Panc1 (cell line): ENCODE measurements at regions not wholly inside any gene's neighbourhood (a gene's known extent, or its start where the extent isn't known, plus 50 kb on each side); places are given as distances from the start of the nearest gene placed in this dataset.

Experiments
- POLR2AphosphoS5 ChIP-seq: IDR thresholded peaks from 2 replicates; pipeline ENCODE4 v1.6.1; 2012; ENCODE audit warnings: mild to moderate bottlenecking, low read depth, low read length, moderate library complexity
- REST ChIP-seq, 2 experiments: IDR thresholded peaks; 2 replicates each; pipeline ENCODE4 v1.6.1; 2011 to 2012; ENCODE audit warnings: low read depth in 2 of 2, control low read depth in 1 of 2, low read length in 1 of 2, mild to moderate bottlenecking in 1 of 2, moderate library complexity in 1 of 2; ENCODE audit not compliant: insufficient read depth in 1 of 2
- SIN3A ChIP-seq: IDR thresholded peaks from 2 replicates; pipeline ENCODE4 v1.6.1; 2012; ENCODE audit warnings: low read depth, mild to moderate bottlenecking, low read length, moderate library complexity, borderline replicate concordance; ENCODE audit not compliant: insufficient read depth
- TF ChIP-seq, protein P1 (sequence below): fragments of 450-650 bp; IDR thresholded peaks from 2 replicates; pipeline ENCODE4 v1.5.1; 2017; ENCODE audit warnings: mild to moderate bottlenecking

DNA sequence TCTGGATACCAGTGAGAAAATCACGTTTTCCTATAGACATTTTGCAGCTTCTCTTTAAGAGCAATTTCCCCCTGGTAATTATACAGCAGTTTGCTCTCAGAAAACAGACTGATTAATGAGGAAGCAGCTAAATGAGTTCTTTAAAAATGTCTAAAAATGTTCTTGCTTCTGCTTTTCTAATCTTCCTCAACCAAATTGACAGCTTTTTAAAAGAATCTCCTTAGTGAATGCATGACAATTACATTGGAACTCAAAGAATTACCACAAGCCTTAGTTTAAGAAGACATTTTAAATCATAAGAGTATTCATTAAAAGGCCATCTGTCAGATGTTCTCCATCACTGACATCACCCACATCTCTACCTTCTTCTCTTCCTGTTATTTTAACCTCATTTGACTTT, 135.8 kb upstream of the PLXNC1 start:
- TF ChIP-seq, protein P1, sequence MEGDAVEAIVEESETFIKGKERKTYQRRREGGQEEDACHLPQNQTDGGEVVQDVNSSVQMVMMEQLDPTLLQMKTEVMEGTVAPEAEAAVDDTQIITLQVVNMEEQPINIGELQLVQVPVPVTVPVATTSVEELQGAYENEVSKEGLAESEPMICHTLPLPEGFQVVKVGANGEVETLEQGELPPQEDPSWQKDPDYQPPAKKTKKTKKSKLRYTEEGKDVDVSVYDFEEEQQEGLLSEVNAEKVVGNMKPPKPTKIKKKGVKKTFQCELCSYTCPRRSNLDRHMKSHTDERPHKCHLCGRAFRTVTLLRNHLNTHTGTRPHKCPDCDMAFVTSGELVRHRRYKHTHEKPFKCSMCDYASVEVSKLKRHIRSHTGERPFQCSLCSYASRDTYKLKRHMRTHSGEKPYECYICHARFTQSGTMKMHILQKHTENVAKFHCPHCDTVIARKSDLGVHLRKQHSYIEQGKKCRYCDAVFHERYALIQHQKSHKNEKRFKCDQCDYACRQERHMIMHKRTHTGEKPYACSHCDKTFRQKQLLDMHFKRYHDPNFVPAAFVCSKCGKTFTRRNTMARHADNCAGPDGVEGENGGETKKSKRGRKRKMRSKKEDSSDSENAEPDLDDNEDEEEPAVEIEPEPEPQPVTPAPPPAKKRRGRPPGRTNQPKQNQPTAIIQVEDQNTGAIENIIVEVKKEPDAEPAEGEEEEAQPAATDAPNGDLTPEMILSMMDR: no peak
- TF ChIP-seq SIN3A: no peak
- TF ChIP-seq POLR2AphosphoS5: no peak
- TF ChIP-seq REST (IDR thresholded peaks at IDR 0.05; ENCODE audit: insufficient read depth in 1 of 2, low read depth in 2 of 2, low read length in 1 of 2): no peak
